NCI-H510A treated with DMSO at 0.1 percent for 48 hours (cell line): ENCODE measurements at regions not wholly inside any gene's neighbourhood (a gene's known extent, or its start where the extent isn't known, plus 50 kb on each side); places are given as distances from the start of the nearest gene placed in this dataset.

Experiments used
- DNase-seq: peaks from one replicate; lab custom pipeline; 2025; lab: John Stamatoyannopoulos, UW

DNA sequence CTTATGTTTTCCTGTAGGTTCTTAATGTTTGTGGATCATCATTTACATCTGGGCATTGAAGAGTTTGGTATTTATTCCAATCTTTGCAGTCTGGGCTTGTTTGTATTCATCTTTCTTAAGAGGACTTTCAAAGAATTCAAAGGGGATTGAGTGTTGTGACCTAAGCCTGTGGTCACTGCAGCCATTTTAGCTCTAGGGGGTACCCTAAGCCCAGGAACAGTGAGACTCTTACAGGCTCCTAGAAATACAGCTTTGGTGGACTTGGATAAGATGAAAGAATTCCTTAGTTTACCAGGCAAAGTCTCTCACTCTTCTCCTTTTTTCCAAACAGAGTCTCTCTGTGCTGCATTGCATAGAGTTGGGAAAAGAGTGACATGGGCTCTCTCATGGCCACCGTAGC lies 2539.0 kb upstream of the PCDH20 start:
- no peak for DNase-seq

DNA sequence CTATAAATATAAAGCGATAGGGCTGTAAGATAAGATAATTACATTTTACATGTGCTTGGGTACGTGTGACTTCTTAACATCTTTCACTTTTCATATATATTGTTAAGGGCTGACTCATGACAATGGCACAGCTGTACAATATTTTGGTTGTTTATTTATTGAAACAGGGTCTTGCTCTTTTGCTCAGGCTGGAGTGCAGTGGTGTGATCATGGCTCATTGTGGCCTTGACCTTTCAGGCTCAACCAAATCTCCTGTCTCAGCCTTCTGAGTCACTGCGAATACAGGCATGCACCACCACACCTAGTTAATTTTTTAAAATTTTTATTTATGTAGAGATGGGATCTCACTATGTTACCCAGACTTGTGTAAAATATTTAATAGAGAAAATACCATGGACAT lies 2532.4 kb upstream of the PCDH20 start:
- DNase-seq, result no peak

DNA sequence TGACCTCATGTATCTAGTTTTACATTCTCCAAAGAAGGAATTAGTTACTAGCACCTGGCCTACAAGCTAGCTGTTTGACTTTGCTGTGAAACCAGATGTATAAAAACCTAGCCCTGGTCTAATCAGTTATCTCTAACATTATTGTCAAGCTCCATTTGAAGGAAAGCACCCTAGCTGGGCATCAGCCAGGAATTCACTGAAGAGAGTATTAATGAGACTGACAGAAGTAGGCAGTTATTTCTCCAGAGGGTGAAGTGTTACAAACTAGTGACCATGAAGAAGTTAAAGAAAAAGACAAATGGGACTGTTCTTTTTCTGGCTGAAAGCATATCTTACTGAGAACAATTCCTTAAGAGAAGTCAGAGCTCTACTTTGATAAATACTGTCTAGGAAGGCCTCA lies 2529.3 kb upstream of the PCDH20 start:
- DNase-seq, result no peak

DNA sequence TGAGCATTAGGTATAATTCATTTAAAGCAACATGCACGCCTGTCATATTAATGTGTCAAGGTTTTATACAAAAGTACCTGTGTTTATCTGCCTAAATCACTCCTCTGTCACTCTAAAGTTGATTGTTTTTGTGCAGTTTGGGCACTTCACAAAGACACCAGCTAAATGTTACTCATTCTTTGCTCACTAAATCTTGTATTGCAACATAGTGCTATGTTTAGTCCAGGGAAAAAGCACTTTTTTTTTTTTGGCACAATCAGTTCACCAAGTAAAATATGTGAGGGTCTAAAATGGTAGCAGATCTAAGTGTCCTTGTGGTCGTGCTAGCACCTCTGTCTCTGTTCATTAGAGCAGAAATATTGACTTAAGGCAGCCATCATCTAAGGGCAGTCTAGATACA lies 2526.7 kb upstream of the PCDH20 start:
- DNase-seq, result no peak

DNA sequence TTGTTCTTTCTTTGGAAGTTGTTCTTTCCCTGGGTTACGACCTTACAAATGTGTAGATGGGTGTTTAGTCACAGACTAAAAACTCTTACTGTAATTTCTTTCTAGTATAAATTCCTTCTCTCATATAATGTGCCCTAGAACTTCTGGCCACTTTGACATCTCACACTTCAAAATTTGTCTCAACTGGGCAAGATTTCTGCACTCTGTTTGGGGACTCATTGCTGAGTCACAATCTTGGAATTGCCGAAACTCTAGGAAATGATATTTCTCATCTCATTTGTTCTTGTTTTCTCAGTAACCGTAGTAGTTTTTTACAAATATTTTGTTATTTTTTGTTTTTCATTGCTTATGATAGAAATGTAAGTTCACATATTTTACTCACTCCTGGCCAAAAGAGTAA lies 2523.2 kb upstream of the PCDH20 start:
- no peak for DNase-seq

DNA sequence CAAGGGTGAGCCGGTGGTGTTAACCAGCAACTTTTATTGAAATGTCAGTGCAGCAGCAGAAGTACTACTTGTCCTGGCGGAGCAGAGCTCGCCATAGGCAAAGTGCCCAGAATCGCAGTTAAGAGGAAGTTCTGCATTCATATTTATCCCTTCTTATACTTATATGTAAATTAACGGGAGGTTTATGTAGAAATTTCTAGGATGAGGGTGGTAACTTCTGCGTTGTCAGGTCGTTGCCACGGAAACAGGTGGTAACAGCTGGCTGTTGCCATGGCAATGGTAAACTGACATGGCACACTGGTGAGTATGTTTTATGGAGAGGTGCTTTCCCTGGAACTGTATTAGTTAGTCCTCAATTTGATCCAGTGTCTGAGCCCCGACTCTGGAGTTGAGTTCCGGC lies 2494.9 kb upstream of the PCDH20 start:
- DNase-seq, result no peak

DNA sequence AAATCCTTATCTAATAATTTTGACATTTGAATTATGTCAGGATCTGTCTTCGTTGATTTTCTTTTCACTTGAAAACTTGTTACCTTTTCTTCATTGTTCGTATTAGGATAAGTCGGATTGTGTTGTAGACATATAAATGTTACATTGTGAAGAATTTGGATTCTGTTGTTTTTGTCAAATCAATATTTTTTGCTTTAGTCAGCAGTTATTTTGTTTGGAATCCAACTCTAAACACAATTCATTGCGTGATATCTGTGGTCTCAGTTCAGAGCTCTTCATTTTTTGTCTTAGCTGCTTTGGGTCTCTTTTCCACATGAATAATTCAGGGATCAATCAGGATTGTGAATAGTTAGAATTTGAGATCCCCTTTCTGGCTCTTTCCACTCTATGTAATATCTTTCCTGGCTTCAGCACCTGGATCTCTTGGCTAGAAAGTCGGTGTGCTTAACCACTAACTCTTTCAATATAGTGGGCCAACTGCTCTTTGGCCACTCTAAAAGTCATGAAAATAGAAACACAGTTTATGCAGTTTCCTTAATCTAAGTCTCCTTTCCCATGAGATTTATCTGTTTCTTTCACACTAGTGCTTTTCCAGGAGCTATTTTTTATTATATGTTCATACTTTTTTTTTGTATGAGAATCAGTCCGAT lies 2494.2 kb upstream of the PCDH20 start:
- DNase-seq, result no peak

DNA sequence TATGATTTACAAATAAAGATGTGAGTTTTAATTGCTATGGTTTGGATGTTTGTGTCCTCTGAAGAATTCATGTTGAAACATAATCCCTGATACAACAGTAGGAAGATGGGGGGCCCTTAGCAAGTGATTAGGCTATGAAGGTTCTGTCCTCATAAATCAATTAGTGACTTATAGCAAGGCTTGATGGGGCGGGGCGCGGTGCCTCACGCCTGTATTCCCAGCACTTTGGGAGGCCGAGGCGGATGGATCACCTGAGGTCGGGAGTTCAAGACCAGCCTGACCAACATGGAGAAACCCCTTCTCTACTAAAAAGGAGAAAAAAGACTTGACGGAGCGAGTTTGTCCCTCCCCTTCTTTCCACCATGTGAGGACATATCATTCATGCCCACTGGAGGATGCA lies 2486.5 kb upstream of the PCDH20 start:
- DNase-seq, result no peak

DNA sequence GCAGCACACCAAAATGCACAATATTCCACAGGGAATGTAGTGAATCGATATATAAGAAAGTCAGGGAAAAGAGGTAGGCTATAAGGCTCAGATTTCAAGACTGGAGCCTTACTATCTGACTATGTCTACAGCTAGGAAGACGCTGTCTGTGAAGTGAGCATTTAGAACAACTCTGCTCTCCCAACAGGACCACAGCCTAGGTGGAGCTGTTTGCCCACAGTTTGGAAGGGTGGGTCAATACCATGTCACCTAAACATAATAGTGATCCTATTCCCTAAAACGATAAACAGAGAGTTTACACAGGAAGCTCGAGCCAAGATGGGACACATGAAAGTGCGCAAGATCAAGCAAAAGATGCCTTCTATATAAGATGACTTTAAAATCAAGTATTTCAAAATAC lies 2486.0 kb upstream of the PCDH20 start:
- no peak for DNase-seq

DNA sequence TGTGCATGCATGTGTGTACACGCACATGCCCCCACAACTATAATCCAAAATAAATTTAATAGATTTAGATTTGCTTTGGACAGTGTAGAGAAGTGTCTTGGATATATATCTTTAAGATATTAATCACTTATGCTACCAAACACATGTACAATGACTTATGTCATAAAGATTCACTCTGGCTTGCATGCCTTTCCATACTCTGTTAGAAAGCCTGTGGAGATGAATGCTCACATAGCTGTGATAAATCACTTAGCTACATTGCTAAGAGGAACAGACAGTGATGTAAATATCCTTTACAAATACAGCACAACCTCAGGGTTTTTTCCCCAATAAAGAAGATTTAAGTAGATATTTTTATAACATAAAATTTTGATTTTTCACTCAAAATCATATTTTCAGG lies 2484.8 kb upstream of the PCDH20 start:
- DNase-seq, result no peak

DNA sequence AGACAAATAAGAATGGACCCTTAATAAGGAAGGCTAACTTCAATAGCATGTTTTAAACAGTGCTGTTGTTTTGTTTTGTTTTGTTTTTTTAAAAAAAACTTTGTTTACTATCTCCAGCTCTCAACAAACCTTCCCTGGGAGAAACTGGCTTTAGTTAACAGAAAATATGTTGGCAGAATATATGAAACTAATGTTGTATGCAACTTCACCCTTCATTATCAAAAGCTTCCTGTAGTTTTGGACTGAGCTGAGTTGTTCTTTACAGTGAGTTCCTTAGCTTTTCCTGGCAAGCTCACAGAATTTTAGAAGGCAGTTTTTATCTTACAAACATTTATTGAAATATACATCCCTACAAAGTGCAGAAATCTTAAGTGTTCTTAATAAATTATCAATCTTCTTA lies 2480.7 kb upstream of the PCDH20 start:
- DNase-seq, result no peak

DNA sequence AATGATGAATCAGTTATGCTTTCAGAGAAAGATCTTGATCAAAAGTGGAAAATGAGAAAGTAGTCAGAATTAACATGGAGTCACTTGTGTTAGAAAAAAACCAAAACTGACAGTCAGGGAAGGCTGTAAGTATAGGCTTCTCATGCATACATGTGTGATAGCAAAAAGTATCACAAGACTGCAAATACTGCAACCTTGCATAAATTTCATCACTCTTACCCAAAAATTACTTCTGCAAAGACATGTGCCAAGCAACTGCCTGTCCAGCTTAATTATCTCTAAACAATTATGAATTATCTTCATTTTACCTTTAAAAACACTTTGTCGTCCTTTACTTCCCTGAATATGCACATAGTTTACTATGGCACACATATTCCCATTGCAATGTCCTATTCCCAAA lies 2466.4 kb upstream of the PCDH20 start:
- no peak for DNase-seq

DNA sequence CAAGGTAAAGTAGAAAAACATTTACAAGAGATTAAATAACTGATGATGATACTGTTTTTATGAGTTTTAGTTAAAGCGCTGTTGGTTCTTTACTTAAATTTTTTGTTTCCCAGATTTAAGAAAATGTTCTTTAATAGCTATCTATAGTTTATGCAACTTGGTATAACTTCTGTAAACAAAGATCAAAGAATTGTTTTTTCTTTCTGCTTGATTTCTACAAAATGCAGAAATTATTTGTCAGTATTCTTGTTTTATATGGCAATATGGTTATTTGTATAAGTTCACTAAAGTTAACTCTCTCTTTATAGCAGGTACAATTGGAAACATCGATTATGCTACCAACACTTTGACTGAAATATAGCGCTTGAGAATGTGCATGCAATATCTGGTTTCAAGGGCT lies 2465.1 kb upstream of the PCDH20 start:
- DNase-seq, result no peak

DNA sequence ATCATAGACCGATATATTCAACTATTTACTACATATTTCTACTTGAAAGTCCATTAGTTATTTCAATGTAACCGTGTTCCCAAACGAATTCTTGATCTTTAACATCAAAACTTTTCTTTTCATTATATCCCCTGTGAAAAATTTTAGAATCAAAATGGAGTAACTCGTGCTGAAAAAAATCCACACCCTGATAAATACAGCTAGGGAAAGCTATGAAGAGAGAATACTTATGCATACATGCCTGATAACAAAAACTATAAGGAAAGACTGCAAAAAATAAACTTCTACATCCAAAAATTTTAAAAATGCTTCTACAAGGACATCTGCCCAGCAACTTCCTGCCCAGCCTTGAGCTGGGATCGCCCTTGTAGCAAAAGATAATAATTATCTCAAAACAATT lies 2458.3 kb upstream of the PCDH20 start:
- no peak for DNase-seq

DNA sequence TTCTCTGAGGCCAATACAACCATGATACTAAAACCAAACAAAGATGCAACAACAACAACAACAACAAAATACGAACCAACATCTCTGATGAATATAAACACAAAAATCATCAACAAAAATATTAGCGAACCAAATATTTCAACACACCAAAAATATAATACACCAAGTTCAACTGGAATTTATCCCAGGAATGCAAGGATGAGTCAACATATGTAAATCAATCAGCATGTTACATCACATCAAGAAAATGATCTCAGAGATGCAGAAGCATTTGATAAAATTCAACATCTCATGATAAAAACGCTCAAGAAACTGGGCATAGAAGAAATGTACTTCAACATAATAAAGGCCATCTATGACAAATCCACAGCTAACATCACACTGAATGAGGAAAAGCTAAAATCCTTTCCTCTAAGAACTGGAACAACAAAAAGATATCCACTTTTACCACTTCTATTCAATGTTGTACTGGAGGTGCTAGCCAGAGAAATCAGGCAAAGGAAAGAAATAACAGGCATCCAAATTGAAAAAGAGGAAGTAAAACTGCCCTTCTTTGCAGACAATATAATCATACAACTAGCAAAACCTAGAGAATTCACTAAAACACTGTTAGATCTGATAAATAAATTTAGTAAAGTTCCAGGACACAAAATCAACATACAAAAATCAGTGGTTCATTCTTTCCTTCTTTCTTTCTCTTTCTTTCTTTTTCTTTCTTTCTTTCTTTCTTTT lies 2448.7 kb upstream of the PCDH20 start:
- no peak for DNase-seq

DNA sequence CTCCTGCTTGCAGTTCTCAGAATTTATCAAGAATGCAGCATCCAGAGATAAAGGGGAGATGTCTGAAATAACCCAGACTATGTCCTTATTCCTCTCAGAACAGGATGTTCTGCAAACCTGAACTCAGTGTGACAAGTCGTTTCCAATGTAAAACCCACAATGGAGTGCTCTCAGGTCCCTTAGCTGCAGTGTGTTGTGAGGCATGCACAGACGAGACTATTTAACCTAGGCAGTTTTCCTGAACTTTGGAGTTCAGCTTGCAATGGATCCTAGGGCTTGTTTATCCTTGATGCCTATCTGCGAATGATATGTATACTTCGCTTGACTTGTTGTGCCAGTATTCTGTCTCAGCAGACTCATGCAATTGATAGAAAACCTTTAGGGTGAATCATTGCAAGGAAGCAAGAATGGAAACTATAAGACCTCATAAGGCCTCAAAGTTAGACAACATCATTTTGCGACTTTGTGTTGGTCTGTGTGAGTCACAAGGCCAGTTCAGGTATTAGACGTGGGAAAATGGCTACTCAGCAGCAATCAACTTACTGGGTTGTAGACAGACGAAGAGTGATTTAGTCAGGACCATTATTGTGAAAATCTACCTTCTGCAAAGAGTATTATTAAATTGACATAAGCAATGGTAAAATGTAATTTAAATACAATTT lies 2439.9 kb upstream of the PCDH20 start:
- DNase-seq, result no peak

DNA sequence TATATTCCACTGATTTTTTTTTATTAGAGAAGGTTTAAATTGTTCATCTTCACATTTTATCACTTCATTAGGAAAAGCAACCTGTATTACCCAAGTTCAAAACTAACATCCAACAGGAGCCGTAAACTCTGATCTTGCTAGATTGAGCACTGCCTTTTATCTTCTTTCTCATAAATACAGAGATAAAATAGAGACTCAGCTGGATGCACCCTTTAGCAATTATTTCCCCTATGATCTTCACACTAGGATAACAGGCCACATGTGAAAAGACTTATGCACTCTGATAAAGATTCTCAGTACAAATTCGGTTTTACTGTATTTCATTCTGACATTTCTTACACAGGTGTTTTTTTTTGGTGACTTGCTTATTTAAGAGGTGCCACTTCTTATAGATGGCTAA lies 2438.2 kb upstream of the PCDH20 start:
- no peak for DNase-seq

DNA sequence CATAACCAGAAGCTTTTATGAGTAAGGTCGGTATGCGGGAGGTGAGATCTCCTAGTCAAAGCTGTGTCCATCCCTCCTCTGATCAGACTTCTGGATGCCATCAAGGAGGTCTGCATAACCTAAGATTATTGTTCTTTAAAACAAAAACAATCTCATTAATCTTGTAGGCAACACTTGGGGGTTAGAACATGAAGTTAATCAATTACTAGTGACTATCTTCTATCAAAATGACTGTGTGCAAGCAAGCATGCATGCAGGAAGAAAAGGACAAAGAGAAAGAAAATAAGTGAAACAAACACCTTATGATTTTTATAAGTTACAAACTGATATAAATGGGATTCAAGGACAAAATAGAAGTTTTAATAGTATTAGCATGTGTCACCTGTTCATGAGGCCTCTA lies 2435.9 kb upstream of the PCDH20 start:
- no peak for DNase-seq

DNA sequence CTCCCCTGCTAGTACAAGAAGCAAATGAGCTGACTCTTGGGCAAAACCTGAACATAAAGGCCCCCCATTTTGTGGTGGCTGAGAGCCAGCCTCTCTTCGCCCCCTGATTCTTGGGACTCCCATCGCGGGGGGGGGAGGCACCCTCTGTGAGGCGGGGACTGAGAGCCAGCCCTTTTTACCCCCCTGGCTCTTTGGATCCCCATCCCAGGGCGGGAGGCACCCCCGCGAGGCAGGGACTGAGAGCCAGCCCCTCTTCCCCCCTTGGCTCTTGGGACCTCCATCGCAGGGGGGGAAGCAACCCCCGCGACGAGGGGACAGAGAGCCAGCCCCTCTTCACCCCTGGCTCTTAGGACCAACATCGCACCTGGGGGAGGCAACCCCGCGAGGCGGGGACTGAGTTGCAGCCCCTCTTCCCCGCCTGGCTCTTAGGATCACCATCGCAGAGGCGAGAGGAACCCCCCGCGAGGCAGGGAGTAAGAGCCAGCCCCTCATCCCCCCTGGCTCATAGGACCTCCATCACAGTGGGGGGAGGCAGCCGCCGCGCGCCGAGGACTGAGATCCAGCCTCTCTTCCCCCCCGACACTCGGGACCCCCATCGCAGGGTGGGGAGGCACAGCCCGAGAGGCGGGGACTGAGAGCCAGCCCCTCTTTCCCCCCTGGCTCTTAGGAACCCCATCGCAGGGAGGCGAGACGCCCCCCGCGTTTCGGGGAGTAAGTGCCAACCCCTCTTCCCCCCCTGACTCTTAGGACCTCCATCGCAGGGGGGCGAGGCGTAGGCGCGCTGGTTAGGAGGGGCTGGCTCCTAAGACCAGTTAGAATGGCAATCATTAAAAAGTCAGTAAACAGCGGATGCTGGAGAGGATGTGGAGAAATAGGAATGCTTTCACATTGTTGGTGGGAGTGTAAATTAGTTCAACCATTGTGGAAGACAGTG lies 2428.4 kb upstream of the PCDH20 start:
- no peak for DNase-seq

DNA sequence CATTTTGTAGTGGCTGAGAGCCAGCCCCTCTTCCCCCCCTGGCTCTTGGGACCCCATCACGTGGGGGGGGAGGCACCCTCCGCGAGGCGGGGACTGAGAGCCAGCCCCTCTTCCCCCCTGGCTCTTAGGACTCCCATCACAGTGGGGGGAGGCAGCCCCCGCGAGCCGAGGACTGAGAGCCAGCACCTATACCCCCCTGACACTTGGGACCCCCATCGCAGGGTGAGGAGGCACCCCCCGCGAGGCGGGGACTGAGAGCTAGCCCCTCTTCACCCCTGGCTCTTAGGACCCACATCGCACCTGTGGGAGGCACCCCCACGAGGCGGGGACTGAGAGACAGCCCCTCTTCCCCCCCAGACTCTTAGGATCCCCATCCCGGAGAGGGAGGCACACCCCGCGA lies 2426.5 kb upstream of the PCDH20 start:
- no peak for DNase-seq

DNA sequence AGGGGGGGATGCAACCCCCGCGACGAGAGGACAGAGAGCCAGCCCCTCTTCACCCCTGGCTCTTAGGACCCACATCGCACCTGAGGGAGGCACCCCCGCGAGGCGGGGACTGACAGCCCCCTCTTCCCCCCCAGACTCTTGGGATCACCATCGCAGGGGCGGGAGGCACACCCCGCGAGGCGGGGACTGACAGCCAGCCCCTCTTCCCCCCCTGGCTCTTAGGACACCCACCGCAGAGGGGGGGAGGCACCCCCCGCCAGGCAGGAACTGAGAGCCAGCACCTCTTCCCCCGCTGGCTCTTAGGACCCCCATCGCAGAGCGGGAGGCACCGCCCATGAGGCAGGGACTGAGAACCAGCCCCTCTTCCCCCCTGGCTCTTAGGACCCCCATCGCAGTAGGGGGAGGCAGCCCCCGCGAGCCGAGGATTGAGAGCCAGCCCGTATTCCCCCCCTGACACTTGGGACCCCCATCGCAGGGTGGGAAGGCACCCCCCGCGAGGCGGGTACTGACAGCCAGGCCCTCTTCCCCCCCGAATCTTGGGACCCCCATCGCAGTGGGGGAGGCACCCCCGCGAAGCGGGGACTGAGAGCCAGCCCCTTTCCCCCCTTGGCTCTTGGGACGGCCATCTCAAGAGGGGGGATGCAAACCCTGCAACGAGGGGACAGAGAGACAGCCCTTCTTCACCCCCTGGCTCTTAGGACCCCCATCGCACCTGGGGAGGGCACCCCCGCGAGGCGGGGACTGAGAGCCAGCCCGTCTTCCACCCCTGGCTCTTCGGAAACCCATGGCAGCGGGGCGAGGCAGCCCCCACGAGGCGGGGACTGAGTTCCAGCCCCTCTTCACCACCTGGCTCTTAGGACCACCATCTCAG lies 2425.1 kb upstream of the PCDH20 start:
- no peak for DNase-seq
